ENCODE measurements at regions not wholly inside any gene's neighbourhood (a gene's known extent, or its start where the extent isn't known, plus 50 kb on each side); places are given as distances from the start of the nearest gene placed in this dataset.

DNA sequence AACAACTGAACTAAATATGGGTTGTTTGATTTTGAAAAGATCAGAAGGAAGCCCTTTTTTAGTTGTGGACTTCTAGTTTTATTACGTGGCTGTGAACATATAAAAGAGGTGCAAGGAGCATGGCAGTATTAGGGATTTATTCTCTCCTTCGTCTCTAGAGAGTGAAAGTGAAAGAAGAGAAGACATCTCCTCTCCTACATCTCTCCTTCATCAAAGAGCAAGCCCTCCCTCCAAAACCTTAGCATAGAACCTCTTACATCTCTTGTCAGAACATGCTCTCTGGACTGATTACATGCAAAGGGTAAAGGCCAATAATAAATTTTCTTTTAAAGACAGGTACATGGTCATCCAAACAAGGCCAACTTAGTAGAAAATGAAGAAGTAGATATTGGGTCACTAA, 184.3 kb upstream of the IRX1 start:
- no peak for TF ChIP-seq TCF12 (IDR thresholded peaks at IDR 0.05)
- TF ChIP-seq, protein P1, sequence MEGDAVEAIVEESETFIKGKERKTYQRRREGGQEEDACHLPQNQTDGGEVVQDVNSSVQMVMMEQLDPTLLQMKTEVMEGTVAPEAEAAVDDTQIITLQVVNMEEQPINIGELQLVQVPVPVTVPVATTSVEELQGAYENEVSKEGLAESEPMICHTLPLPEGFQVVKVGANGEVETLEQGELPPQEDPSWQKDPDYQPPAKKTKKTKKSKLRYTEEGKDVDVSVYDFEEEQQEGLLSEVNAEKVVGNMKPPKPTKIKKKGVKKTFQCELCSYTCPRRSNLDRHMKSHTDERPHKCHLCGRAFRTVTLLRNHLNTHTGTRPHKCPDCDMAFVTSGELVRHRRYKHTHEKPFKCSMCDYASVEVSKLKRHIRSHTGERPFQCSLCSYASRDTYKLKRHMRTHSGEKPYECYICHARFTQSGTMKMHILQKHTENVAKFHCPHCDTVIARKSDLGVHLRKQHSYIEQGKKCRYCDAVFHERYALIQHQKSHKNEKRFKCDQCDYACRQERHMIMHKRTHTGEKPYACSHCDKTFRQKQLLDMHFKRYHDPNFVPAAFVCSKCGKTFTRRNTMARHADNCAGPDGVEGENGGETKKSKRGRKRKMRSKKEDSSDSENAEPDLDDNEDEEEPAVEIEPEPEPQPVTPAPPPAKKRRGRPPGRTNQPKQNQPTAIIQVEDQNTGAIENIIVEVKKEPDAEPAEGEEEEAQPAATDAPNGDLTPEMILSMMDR (IDR thresholded peaks at IDR 0.05), result no peak
